NCI-H2107 treated with DMSO at 0.1 percent for 48 hours (cell line): ENCODE measurements at regions not wholly inside any gene's neighbourhood (a gene's known extent, or its start where the extent isn't known, plus 50 kb on each side); places are given as distances from the start of the nearest gene placed in this dataset.

ENCODE experiments used
- DNase-seq: peaks from one replicate; lab custom pipeline; 2025; ENCODE audit not compliant: unreplicated experiment; lab: John Stamatoyannopoulos, UW

DNA sequence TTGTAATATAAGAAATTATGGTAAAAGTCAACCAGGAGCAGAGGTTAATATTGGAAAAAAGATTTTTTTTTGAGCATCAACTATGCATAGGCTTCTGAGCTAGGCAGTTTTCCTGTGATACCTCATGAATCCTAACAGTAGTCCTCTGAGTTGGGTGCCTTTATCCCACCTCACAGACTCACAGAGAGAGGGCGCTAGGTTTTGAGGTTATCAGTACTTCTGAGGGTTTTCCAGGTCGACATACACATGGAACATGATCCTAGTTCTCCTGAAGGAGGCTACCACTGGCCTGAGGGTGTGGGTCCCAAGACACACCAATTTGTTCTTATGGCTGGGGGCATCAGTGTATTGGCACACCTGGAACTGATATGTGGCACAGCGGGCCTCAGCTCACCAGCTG lies 358.8 kb upstream of the JAG1 start:
- DNase-seq: no peak

- DNase-seq: no peak
These were observed 360.2 kb upstream of the JAG1 start for GRCh38 chr20:11034025-11034424.

DNA sequence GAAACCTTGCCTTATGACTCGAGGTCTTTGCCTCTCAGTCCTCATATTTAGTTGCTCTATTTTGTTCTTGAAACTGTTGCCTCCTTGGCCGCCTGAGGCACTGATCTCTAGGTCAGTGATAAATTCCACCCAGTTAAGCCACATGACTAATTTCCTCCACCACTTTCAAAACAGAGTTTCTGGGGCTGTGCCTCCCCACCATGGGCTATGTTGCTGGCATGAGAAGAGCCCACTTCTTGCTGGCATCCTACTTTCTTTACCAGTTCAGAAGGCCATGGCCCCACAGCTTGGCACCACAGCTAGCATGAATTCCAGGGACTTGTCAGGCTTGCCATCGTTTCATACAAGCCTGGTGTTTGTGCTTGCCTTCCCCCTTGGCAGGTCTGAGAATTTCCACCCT lies 361.4 kb upstream of the JAG1 start:
- DNase-seq: no peak

- no peak for DNase-seq
These were observed 367.6 kb upstream of the JAG1 start for GRCh38 chr20:11041396-11041795.

DNA sequence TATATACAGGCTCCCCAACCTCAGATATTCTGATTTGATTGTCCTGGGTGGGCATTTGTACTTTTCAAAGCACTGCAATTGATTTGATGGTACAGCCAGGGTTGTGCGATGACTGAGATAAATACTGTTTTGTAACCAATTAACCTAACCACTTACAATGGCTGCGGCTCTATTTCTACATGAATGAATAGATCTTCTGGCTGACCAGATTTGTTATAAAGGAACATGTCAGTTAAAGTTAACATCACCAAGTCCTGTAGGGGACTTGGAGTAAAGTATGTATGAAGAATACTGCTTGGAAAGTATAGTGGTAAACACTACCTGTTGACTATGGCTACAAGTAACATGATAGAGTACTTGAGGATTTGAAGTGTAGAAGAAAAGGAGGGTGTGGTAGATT lies 369.2 kb upstream of the JAG1 start:
- DNase-seq: no peak

- DNase-seq: no peak
These were observed 370.8 kb upstream of the JAG1 start for GRCh38 chr20:11044561-11044960.

- DNase-seq: no peak
These were observed 371.8 kb upstream of the JAG1 start for GRCh38 chr20:11045412-11046175.

DNA sequence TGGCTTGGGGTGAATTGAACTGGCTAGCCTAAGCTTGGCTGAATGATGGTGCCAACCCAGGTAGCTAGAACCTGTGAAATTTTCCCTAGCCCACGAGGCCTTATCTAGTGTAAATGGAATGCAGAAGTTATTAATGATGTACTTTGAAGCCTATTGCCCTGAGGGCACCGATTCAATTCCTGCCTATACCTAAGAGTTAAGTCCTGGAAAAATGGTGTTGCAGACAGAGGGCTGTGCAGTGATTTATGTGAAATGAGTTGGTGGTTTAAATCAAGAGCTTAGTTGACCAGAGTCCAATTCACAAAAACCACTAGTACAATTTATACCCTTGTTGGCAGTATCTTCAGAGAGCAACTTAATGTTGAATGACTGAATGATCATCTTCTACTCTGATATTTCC lies 373.8 kb upstream of the JAG1 start:
- no peak for DNase-seq

GRCh38 chr20:11048739-11049138 lies 374.9 kb upstream of the JAG1 start:
- no peak for DNase-seq

DNA sequence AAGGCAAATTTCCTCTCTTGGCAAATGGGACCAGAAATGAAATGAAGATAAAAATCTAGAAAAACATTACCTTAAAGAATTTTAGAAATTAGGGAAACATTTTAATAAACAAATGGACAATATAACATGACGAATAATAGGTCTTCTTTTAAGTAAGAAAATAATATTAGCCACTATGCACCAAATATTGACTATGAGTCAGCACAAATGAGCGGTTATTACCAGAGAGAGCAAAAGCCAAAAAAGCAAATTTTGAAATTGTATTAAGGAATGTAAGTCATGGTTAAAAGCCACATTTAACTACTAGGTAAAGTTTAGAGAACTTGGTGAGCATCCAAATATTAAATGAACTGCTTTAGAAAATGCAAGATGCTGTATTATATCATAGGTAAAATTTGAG lies 376.6 kb upstream of the JAG1 start:
- no peak for DNase-seq

GRCh38 chr20:11051136-11051535 lies 377.3 kb upstream of the JAG1 start:
- no peak for DNase-seq

- DNase-seq: no peak
These were observed 379.5 kb upstream of the JAG1 start for GRCh38 chr20:11053310-11053709.

GRCh38 chr20:11054266-11054993 lies 380.6 kb upstream of the JAG1 start:
- no peak for DNase-seq

DNA sequence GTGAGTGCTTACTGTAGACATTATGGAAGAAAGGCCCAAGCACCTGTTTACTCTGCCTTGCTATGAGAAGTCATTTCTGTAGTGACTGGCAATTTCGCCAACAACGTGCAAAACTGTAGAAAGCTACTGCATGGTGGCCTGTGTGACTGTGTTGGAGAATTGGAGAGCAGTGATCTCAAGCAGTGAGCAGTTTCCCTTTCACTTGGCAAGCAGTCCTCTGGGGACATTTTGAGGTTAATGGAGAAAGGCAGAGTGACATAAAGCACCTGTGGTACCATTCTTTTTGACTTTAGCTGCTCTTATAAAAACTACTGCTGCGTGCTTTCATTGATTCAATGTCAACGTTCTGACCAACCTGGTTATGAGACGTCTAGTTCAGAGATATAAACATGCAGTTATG lies 382.6 kb upstream of the JAG1 start:
- peak; percentile 32 for DNase-seq

DNA sequence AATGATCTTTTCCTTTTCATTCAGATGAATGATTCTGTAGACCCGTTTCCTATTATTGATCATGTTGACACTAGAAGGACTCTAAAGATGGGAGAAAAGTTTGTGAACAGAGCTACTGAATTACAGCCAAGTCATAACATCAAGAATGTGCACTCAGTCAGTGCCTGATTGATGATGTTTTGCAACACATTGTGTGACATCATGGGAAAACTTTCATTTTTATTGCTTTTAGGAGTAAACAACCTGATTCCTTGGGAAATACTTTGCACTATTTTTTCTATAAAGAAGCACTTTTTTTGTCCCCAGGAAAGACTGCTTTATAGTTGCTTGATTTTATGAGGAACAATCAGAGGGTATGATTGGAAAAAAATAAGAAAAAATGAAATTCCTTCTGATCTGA lies 383.8 kb upstream of the JAG1 start:
- no peak for DNase-seq

GRCh38 chr20:11059659-11060058 lies 385.9 kb upstream of the JAG1 start:
- no peak for DNase-seq

GRCh38 chr20:11060423-11061185 lies 386.8 kb upstream of the JAG1 start:
- no peak for DNase-seq

GRCh38 chr20:11063444-11063843 lies 389.6 kb upstream of the JAG1 start:
- DNase-seq: no peak

GRCh38 chr20:11064946-11065345 lies 391.1 kb upstream of the JAG1 start:
- no peak for DNase-seq

DNA sequence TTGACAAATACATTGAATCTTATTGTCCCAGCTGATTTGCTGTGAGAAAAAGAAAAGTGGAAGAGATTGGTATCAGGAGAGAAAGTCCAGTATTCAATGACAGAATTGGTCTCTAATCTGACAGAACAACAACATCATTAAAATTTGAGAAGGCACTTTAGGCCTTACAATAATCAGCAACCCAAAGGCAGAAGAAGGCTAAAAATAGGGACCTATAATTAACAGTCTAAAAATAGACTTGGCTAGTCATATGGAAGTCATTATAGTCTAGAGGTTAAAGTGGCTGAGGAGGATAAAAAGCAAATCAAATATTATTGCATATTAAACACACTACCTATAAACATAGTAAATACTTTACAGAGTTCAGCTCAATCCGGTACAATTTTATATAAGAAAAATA lies 393.6 kb upstream of the JAG1 start:
- no peak for DNase-seq

GRCh38 chr20:11072982-11073381 lies 399.2 kb upstream of the JAG1 start:
- no peak for DNase-seq
